HepG2 (cell line): ENCODE measurements at regions not wholly inside any gene's neighbourhood (a gene's known extent, or its start where the extent isn't known, plus 50 kb on each side); places are given as distances from the start of the nearest gene placed in this dataset.

Experiments
- ARNT ChIP-seq: fragments of 450-650 bp; IDR thresholded peaks from 2 replicates; pipeline ENCODE4 v1.6.1; 2017
- ATF2 ChIP-seq: sonication (generic); formaldehyde crosslinking; IDR thresholded peaks from 2 replicates; pipeline ENCODE4 v1.4.0; 2020; ENCODE audit warnings: missing genetic modification reagents
- DMAP1 ChIP-seq: IDR thresholded peaks from 2 replicates; pipeline ENCODE4 v1.6.1; 2016
- EP300 ChIP-seq, 3 experiments: sonication (generic) in 1 of 3; formaldehyde crosslinking in 1 of 3; IDR thresholded peaks; 2 replicates each; pipeline versions ENCODE4 v1.5.1 to v1.6.1; 2011 to 2020; ENCODE audit warnings: low read depth in 2 of 3, low read length in 2 of 3, borderline replicate concordance in 1 of 3, improper control_type of control experiment in 1 of 3, mild to moderate bottlenecking in 1 of 3, missing genetic modification reagents in 1 of 3, moderate library complexity in 1 of 3
- GATAD1 ChIP-seq: IDR thresholded peaks from 2 replicates; pipeline ENCODE4 v1.6.1; 2016; ENCODE audit warnings: missing genetic modification reagents, missing compliant biosample characterization
- MIXL1 ChIP-seq: IDR thresholded peaks from 2 replicates; pipeline ENCODE4 v1.6.1; 2016
- NFE2L2 ChIP-seq: fragments of 150-350 bp; IDR thresholded peaks from 2 replicates; pipeline ENCODE4 v1.6.1; 2014; ENCODE audit warnings: low read length
- NR2F1 ChIP-seq, 2 experiments: fragments of 450-650 bp in 1 of 2; formaldehyde crosslinking in 1 of 2; IDR thresholded peaks; 2 replicates each; pipeline versions ENCODE4 v1.5.0 to v1.6.1; 2016 to 2020; ENCODE audit warnings: mild to moderate bottlenecking in 1 of 2, missing compliant biosample characterization in 1 of 2, missing genetic modification reagents in 1 of 2, moderate library complexity in 1 of 2
- ONECUT2 ChIP-seq: sonication (generic); formaldehyde crosslinking; IDR thresholded peaks from 2 replicates; pipeline ENCODE4 v1.4.0; 2020; ENCODE audit warnings: missing genetic modification reagents
- POLR2G ChIP-seq: fragments of 200-400 bp; formaldehyde crosslinking; IDR thresholded peaks from 2 replicates; pipeline ENCODE4 v1.6.1; 2018; ENCODE audit warnings: mild to moderate bottlenecking, low read depth, low read length, moderate library complexity
- SP140L ChIP-seq: sonication (generic); formaldehyde crosslinking; IDR thresholded peaks from 2 replicates; pipeline ENCODE4 v1.4.0; 2020; ENCODE audit warnings: missing genetic modification reagents, borderline replicate concordance
- SP4 ChIP-seq: sonication (generic); formaldehyde crosslinking; IDR thresholded peaks from 2 replicates; pipeline ENCODE4 v1.8.1; 2023; ENCODE audit warnings: mild to moderate bottlenecking, missing genetic modification reagents
- TBL1XR1 ChIP-seq: fragments of 150-350 bp; IDR thresholded peaks from 2 replicates; pipeline ENCODE4 v1.6.1; 2014; ENCODE audit warnings: borderline replicate concordance, low read length; ENCODE audit not compliant: partially characterized antibody
- ZC3H13 ChIP-seq: sonication (generic); formaldehyde crosslinking; IDR thresholded peaks from 2 replicates; pipeline ENCODE4 v1.8.1; 2023; ENCODE audit warnings: mild to moderate bottlenecking, missing genetic modification reagents, moderate library complexity
- ZNF12 ChIP-seq: sonication (generic); formaldehyde crosslinking; IDR thresholded peaks from 2 replicates; pipeline ENCODE4 v1.5.0; 2020; ENCODE audit warnings: missing genetic modification reagents
- ZNF235 ChIP-seq: sonication (generic); formaldehyde crosslinking; IDR thresholded peaks from 2 replicates; pipeline ENCODE4 v1.8.1; 2023; ENCODE audit warnings: mild to moderate bottlenecking, missing genetic modification reagents, borderline replicate concordance
- ZNF3 ChIP-seq: IDR thresholded peaks from 2 replicates; pipeline ENCODE4 v1.7.0; 2017; ENCODE audit warnings: inconsistent platforms
- ZNF432 ChIP-seq: sonication (generic); formaldehyde crosslinking; IDR thresholded peaks from 2 replicates; pipeline ENCODE4 v1.5.0; 2020; ENCODE audit warnings: missing genetic modification reagents, mild to moderate bottlenecking, borderline replicate concordance
- ZNF44 ChIP-seq: sonication (generic); formaldehyde crosslinking; IDR thresholded peaks from 2 replicates; pipeline ENCODE4 v1.5.1; 2020; ENCODE audit warnings: mild to moderate bottlenecking, missing genetic modification reagents
- ZNF557 ChIP-seq: sonication (generic); formaldehyde crosslinking; IDR thresholded peaks from 2 replicates; pipeline ENCODE4 v1.4.0; 2020; ENCODE audit warnings: missing genetic modification reagents
- TF ChIP-seq, protein P1 (sequence below): sonication (generic); formaldehyde crosslinking; IDR thresholded peaks from 2 replicates; pipeline ENCODE4 v1.4.0; 2020; ENCODE audit warnings: mild to moderate bottlenecking, missing genetic modification reagents
- TF ChIP-seq, protein P2 (sequence below): sonication (generic); formaldehyde crosslinking; IDR thresholded peaks from 2 replicates; pipeline ENCODE4 v1.8.0; 2023; ENCODE audit warnings: mild to moderate bottlenecking, missing genetic modification reagents
- TF ChIP-seq, protein P3 (sequence below): sonication (generic); formaldehyde crosslinking; IDR thresholded peaks from 2 replicates; pipeline ENCODE4 v1.8.0; 2022; ENCODE audit warnings: mild to moderate bottlenecking, missing genetic modification reagents, moderate library complexity
- TF ChIP-seq, protein P4 (sequence below): sonication (generic); formaldehyde crosslinking; IDR thresholded peaks from 2 replicates; pipeline ENCODE4 v1.5.1; 2020; ENCODE audit warnings: missing genetic modification reagents, mild to moderate bottlenecking, borderline replicate concordance

DNA sequence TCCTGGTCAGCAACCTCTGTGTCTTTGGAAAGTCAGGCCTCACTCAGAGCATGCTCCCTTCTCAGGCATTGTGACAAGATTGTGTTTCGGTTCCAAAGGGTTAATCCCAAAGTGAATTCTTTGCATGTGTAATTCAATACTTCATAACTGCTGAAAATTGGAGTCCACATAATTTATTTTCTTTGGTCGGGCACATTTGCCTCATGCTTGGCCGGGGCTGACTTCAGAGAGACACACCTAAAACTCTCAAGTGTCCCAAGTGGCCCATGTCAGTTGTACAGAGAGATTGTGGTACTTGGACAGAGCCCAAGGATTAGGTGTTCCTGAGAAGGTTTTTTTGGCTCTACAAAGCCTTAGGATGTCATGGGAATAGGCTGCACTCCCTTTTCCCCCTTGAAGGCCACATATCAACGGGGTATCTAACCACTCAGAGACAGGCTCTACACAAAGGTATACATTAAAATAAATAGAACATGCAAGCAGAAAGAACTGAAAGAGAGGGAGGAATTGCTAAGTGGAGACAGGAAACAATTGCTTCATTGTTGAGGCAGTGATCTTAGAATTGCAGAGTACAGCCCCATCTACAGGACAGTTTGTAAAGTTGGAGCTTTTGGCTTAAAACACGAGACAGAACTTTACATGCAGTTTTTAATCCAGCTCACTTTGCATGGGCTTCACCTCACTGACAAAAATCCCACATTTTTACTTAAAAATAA is 1232.3 kb upstream of the ZEB2 start (continued):
- TF ChIP-seq, protein P1, sequence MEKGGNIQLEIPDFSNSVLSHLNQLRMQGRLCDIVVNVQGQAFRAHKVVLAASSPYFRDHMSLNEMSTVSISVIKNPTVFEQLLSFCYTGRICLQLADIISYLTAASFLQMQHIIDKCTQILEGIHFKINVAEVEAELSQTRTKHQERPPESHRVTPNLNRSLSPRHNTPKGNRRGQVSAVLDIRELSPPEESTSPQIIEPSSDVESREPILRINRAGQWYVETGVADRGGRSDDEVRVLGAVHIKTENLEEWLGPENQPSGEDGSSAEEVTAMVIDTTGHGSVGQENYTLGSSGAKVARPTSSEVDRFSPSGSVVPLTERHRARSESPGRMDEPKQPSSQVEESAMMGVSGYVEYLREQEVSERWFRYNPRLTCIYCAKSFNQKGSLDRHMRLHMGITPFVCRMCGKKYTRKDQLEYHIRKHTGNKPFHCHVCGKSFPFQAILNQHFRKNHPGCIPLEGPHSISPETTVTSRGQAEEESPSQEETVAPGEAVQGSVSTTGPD (CRISPR knock-in tag) = no peak
- TF ChIP-seq ZNF3 (CRISPR knock-in tag) = no peak
- TF ChIP-seq DMAP1 (CRISPR knock-in tag) = no peak
- TF ChIP-seq ZNF12 (CRISPR knock-in tag) = no peak
- TF ChIP-seq, protein P2, sequence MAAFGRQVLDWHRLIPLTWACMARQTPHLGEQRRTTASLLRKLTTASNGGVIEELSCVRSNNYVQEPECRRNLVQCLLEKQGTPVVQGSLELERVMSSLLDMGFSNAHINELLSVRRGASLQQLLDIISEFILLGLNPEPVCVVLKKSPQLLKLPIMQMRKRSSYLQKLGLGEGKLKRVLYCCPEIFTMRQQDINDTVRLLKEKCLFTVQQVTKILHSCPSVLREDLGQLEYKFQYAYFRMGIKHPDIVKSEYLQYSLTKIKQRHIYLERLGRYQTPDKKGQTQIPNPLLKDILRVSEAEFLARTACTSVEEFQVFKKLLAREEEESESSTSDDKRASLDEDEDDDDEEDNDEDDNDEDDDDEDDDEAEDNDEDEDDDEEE = no peak
- TF ChIP-seq SP140L (CRISPR knock-in tag) = no peak
- no peak for TF ChIP-seq TBL1XR1
- no peak for TF ChIP-seq SP4 (CRISPR knock-in tag)
- TF ChIP-seq ARNT = no peak
- TF ChIP-seq ZC3H13 = no peak
- no peak for TF ChIP-seq NFE2L2
- TF ChIP-seq GATAD1 = no peak
- TF ChIP-seq MIXL1 (CRISPR knock-in tag) = 0 out of 2 replicates have a peak, but pooled peaks have one; percentile 20
- no peak for TF ChIP-seq ZNF432 (CRISPR knock-in tag)
- TF ChIP-seq ZNF557 (CRISPR knock-in tag) = no peak
- TF ChIP-seq EP300 (IDR thresholded peaks at IDR 0.05; ENCODE audit: low read depth in 2 of 2, low read length in 2 of 2) = peak in 1 of 2 experiments; percentile 44; a peak in 1 of 4 replicates
- TF ChIP-seq EP300 (CRISPR knock-in tag; IDR thresholded peaks at IDR 0.05; ENCODE audit: borderline replicate concordance) = no peak
- TF ChIP-seq NR2F1 (CRISPR knock-in tag; IDR thresholded peaks at IDR 0.05) = no peak; a peak in 1 of 4 replicates
- TF ChIP-seq ZNF235 (CRISPR knock-in tag) = no peak
- 0 out of 2 replicates have a peak, but pooled peaks have one; percentile 31 for TF ChIP-seq ZNF44 (CRISPR knock-in tag)
- no peak for TF ChIP-seq ONECUT2
- TF ChIP-seq ATF2 (CRISPR knock-in tag) = no peak
- TF ChIP-seq POLR2G = no peak
- TF ChIP-seq, protein P3, sequence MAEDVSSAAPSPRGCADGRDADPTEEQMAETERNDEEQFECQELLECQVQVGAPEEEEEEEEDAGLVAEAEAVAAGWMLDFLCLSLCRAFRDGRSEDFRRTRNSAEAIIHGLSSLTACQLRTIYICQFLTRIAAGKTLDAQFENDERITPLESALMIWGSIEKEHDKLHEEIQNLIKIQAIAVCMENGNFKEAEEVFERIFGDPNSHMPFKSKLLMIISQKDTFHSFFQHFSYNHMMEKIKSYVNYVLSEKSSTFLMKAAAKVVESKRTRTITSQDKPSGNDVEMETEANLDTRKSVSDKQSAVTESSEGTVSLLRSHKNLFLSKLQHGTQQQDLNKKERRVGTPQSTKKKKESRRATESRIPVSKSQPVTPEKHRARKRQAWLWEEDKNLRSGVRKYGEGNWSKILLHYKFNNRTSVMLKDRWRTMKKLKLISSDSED (CRISPR knock-in tag) = no peak
- TF ChIP-seq, protein P4, sequence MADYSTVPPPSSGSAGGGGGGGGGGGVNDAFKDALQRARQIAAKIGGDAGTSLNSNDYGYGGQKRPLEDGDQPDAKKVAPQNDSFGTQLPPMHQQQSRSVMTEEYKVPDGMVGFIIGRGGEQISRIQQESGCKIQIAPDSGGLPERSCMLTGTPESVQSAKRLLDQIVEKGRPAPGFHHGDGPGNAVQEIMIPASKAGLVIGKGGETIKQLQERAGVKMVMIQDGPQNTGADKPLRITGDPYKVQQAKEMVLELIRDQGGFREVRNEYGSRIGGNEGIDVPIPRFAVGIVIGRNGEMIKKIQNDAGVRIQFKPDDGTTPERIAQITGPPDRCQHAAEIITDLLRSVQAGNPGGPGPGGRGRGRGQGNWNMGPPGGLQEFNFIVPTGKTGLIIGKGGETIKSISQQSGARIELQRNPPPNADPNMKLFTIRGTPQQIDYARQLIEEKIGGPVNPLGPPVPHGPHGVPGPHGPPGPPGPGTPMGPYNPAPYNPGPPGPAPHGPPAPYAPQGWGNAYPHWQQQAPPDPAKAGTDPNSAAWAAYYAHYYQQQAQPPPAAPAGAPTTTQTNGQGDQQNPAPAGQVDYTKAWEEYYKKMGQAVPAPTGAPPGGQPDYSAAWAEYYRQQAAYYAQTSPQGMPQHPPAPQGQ (CRISPR knock-in tag) = no peak
